Esophagus squamous epithelium (tissue), 5 donors: ENCODE measurements at regions not wholly inside any gene's neighbourhood (a gene's known extent, or its start where the extent isn't known, plus 50 kb on each side); places are given as distances from the start of the nearest gene placed in this dataset.

Source experiments
- DNase-seq: peaks from one replicate; lab custom pipeline; 2025; lab: John Stamatoyannopoulos, UW
- H3K27ac ChIP-seq, 4 donors: fragments of 200-600 bp; sonication (generic); one replicate each; pipeline ENCODE4 v1.5.1; 2016 to 2019; ENCODE audit warnings: mild to moderate bottlenecking in 1 of 4
- H3K27me3 ChIP-seq, 4 donors: fragments of 200-600 bp; sonication (generic); 1 replicate in 3 of 4; 2 replicates in 1 of 4; pipeline versions ENCODE4 v1.5.1 to v1.6.0; 2017 to 2021; ENCODE audit warnings: antibody characterized with exemption in 1 of 4
- H3K36me3 ChIP-seq, 3 donors: fragments of 200-600 bp; sonication (generic); one replicate each; pipeline ENCODE4 v1.5.1; 2016 to 2019
- H3K4me1 ChIP-seq, 3 donors: fragments of 200-600 bp; sonication (generic); one replicate each; pipeline ENCODE4 v1.5.1; 2017 to 2019
- H3K4me3 ChIP-seq, 4 donors: fragments of 200-600 bp; sonication (generic); 1 replicate in 3 of 4; 2 replicates in 1 of 4; pipeline ENCODE4 v1.5.1; 2016 to 2019; ENCODE audit warnings: mild to moderate bottlenecking in 2 of 4, moderate library complexity in 1 of 4
- H3K9me3 ChIP-seq, 3 donors: fragments of 200-600 bp; sonication (generic); one replicate each; pipeline ENCODE4 v1.5.1; 2016 to 2019
- POLR2A ChIP-seq, 4 donors: fragments of 450-650 bp; IDR thresholded peaks; one replicate each; pipeline ENCODE4 v1.6.1; 2017; ENCODE audit warnings: antibody characterized with exemption in 4 of 4, mild to moderate bottlenecking in 4 of 4, moderate library complexity in 3 of 4
- WGBS, 2 donors: methylation state at CpG; one replicate each; pipeline ENCODE4 v1.1.5; 2018; 5-methylcytosine and 5-hydroxymethylcytosine counted together
- intact Hi-C: fragments of 100-400 bp; cut with DNase I; formaldehyde crosslinking; loops from one replicate; pipeline ENCODE4 v1.15.0; 2022
- TF ChIP-seq, protein P1 (sequence below), 6 experiments: fragments of 450-650 bp in 4 of 6; fragments of 200-600 bp in 2 of 6; sonication (generic) in 2 of 6; IDR thresholded peaks; one replicate each; pipeline ENCODE4 v1.5.1; 2016 to 2019; ENCODE audit warnings: antibody characterized with exemption in 6 of 6, mild to moderate bottlenecking in 4 of 6, moderate library complexity in 4 of 6
- donor health status: DM: yes; HTN: yes; CAD: no.

DNA sequence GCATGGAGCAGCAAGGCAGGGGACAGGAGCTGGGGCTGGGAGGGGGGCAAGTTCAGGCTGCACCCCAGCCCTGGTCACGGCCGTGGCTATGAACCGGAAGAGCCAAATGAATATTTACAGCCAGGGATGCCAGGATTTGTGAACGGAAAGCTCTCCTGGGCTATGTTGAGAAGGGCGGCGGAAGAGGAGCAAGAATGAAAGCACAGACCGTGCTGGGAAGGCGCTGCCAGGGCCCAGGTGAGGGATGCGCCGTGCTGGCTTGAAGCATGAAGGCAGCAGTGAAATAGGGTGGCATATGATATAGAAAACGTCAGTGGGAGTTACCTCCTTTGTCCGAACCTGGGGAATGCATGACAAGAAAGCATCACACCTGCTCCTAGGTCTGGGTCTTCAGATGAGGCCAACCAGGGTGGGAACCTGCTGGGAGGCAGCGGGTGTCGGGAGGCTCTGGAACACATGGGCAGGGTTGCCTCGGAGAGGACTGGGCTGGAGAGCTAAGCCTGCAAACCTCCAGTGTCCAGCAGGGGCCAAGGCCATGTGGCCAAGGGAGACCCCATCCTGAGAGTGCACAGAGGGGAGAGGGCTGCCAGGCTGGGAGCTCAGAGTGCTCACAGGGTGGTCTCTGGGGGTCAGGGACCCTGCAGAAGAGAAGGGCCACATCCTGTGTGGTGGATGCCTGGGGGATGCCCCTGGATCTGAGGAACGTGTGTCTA lies 120.6 kb upstream of the TCERG1L start:
- 58 to 69% methylated on average over 12 to 16 of the region's 16 CpGs for WGBS, 2 donors

DNA sequence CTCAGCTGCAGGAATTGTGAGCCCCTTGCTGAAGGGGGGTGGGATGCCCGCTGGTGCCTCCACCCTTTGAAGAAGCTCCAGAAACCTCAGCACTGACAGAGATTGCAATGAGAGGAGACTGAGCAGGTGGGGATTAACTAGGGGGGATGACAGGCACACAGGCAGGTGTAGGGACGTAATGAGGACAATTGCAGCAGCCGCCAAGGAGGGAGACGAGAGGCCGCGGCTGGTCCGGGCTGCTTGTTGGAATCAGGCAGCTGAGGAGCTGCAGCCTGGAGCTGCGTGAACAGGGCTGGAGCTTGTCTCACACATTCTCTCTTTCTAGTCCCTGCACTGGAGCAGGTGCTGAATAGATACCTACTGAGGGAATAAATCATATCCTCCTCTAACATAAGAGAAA lies 122.0 kb upstream of the TCERG1L start:
- Histone ChIP-seq H3K4me1 (peaks cover 0 to 13% (median 9%) of the 10 kb centered on the region in 3 donors), H3K4me3 (no peak overlapping the region), H3K36me3 (no peaks in the 10 kb centered on the region), H3K27ac (no peak overlapping the region), H3K9me3 (no peaks in the 10 kb centered on the region), H3K27me3 (peaks cover 0 to 96% (median 0%) of the 10 kb centered on the region in 4 donors)
- DNase-seq, result no peak
- intact Hi-C loops, result no loop called here
- 67 to 71% methylated on average over 1 to 8 of the region's 8 CpGs for WGBS, 2 donors
- TF ChIP-seq, protein P1, sequence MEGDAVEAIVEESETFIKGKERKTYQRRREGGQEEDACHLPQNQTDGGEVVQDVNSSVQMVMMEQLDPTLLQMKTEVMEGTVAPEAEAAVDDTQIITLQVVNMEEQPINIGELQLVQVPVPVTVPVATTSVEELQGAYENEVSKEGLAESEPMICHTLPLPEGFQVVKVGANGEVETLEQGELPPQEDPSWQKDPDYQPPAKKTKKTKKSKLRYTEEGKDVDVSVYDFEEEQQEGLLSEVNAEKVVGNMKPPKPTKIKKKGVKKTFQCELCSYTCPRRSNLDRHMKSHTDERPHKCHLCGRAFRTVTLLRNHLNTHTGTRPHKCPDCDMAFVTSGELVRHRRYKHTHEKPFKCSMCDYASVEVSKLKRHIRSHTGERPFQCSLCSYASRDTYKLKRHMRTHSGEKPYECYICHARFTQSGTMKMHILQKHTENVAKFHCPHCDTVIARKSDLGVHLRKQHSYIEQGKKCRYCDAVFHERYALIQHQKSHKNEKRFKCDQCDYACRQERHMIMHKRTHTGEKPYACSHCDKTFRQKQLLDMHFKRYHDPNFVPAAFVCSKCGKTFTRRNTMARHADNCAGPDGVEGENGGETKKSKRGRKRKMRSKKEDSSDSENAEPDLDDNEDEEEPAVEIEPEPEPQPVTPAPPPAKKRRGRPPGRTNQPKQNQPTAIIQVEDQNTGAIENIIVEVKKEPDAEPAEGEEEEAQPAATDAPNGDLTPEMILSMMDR (IDR thresholded peaks at IDR 0.05), result no peak
- TF ChIP-seq POLR2A (IDR thresholded peaks at IDR 0.05), result no peak

More for the DNA sequence above, 120.6 kb upstream of the TCERG1L start:
- no peaks in the 10 kb centered on the region for H3K36me3 ChIP-seq
- intact Hi-C loops, result no loop called here
- TF ChIP-seq, protein P1 (IDR thresholded peaks at IDR 0.05), result no peak
- TF ChIP-seq POLR2A (IDR thresholded peaks at IDR 0.05), result no peak
- H3K27me3 ChIP-seq, result peaks cover 0 to 91% (median 0%) of the 10 kb centered on the region in 4 donors
- no peak for DNase-seq
- H3K27ac ChIP-seq, result no peak overlapping the region
- H3K4me1 ChIP-seq, result peaks cover 0 to 13% (median 9%) of the 10 kb centered on the region in 3 donors
- no peaks in the 10 kb centered on the region for H3K9me3 ChIP-seq
- H3K4me3 ChIP-seq, result no peak overlapping the region

DNA sequence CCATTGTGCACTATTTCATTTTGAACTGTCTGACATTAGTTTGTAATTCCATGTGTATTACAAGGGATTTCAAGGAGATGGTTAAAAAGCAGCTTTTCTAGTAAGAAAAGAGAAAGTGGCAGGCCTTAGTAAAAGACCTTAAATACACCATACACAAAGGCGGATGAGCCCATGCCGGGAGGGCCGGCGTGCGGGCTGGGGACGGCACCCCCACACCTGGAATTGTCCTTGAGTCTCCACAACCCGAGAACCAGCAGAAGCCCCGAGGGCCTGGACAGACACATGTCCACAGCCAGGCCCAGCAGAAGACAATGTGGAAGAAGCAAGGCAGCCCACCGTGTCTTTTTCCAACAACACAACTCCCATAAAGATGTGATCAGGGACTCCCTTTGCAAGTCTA lies 123.7 kb upstream of the TCERG1L start:
- no peak for DNase-seq
- H3K4me1 ChIP-seq, result peaks cover 0 to 13% (median 9%) of the 10 kb centered on the region in 3 donors
- no peak overlapping the region for H3K4me3 ChIP-seq
- TF ChIP-seq, protein P1 (IDR thresholded peaks at IDR 0.05), result no peak
- TF ChIP-seq POLR2A (IDR thresholded peaks at IDR 0.05), result no peak
- peaks cover 0 to 96% (median 0%) of the 10 kb centered on the region in 4 donors for H3K27me3 ChIP-seq
- H3K36me3 ChIP-seq, result no peaks in the 10 kb centered on the region
- no peak overlapping the region for H3K27ac ChIP-seq
- H3K9me3 ChIP-seq, result no peaks in the 10 kb centered on the region
- intact Hi-C loops, result no loop called here
- 73 to 93% methylated on average over 9 of the region's 9 CpGs for WGBS, 2 donors

DNA sequence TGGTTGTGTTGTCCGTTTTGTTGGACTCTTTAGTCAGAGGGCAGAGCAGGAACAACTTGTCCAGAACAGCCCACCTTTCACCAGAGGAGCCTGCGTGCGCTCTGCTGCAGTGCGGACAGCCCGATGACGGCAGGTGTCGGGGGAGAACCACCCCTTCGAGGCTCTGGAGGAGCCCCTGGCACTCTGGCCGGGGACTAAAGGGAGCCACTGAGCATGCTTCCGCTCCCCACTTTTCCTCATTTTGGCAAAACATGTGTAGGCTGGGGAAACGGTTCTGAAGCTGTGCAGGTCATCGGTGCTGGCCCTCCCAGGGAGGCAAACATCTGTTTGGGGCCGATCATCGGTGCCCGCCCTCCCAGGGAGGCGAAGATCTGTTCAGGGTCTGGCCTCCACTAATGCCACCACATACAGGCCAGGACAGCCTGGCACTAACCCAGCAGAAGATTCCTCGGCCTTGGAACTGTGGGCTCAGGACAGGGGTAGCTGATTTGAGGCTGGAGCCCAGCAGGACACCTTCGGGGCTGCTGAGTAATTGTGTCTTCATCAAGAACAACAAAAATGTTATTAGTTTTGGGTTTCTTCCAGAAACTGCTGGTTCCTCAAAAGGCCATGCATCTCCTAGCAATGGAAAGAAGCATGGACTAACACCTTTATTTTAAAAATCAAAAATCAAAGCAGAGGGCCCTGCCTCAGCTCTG lies 124.4 kb upstream of the TCERG1L start:
- 16 to 66% methylated on average over 3 to 17 of the region's 18 CpGs for WGBS, 2 donors
- no peak overlapping the region for H3K27ac ChIP-seq
- intact Hi-C loops, result no loop called here
- no peak overlapping the region for H3K4me3 ChIP-seq
- peaks cover 0 to 13% (median 9%) of the 10 kb centered on the region in 3 donors for H3K4me1 ChIP-seq
- no peaks in the 10 kb centered on the region for H3K9me3 ChIP-seq
- peaks cover 0 to 96% (median 0%) of the 10 kb centered on the region in 4 donors for H3K27me3 ChIP-seq
- DNase-seq, result no peak
- TF ChIP-seq POLR2A (IDR thresholded peaks at IDR 0.05), result no peak
- TF ChIP-seq, protein P1 (IDR thresholded peaks at IDR 0.05), result no peak
- H3K36me3 ChIP-seq, result no peaks in the 10 kb centered on the region

DNA sequence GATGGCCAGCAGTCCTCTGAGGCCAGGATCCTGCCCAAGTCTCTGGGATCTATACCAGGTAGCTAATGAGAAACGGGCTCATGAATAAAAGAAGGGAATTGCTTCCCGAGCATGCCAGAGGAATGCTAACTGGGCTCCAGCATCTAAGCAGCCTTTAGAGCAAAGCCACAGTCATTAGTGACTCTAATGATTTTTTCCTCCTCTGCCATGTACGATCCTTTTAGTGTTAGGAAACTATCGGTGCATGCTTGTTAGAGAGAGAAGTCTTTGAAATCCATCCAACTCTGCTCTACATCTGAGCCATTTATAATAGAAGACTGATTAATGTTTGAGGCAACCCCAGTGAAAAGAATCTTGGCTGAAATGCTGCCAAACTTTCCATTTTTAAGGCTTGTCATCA lies 124.9 kb upstream of the TCERG1L start:
- peaks cover 0 to 96% (median 0%) of the 10 kb centered on the region in 4 donors for H3K27me3 ChIP-seq
- H3K4me1 ChIP-seq, result peaks cover 0 to 13% (median 9%) of the 10 kb centered on the region in 3 donors
- DNase-seq, result no peak
- TF ChIP-seq POLR2A (IDR thresholded peaks at IDR 0.05), result no peak
- TF ChIP-seq, protein P1 (IDR thresholded peaks at IDR 0.05), result no peak
- WGBS, 2 donors, result 18 to 36% methylated on average over 4 of the region's 4 CpGs
- intact Hi-C loops, result no loop called here
- no peak overlapping the region for H3K27ac ChIP-seq
- H3K36me3 ChIP-seq, result no peaks in the 10 kb centered on the region
- no peaks in the 10 kb centered on the region for H3K9me3 ChIP-seq
- no peak overlapping the region for H3K4me3 ChIP-seq
